ENCODE measurements at regions not wholly inside any gene's neighbourhood (a gene's known extent, or its start where the extent isn't known, plus 50 kb on each side); places are given as distances from the start of the nearest gene placed in this dataset.

- TF ChIP-seq CTCF (IDR thresholded peaks at IDR 0.05), result no peak
These were observed 318.3 kb upstream of the SLC7A11 start for GRCh38 chr4:138560448-138560847.

- no peak for TF ChIP-seq CTCF (IDR thresholded peaks at IDR 0.05)
These were observed 316.7 kb upstream of the SLC7A11 start for GRCh38 chr4:138558886-138559285.

GRCh38 chr4:138555584-138555983, 313.4 kb upstream of the SLC7A11 start:
- TF ChIP-seq CTCF (IDR thresholded peaks at IDR 0.05), result peak; percentile 39; the same call in 1 of the 2 replicates

GRCh38 chr4:138555108-138555507, 313.0 kb upstream of the SLC7A11 start:
- TF ChIP-seq CTCF (IDR thresholded peaks at IDR 0.05), result no peak

- TF ChIP-seq CTCF (IDR thresholded peaks at IDR 0.05), result no peak
These were observed 311.1 kb upstream of the SLC7A11 start for GRCh38 chr4:138553001-138553845.

GRCh38 chr4:138542191-138542776, 300.1 kb upstream of the SLC7A11 start:
- no peak for TF ChIP-seq CTCF (IDR thresholded peaks at IDR 0.05)

GRCh38 chr4:138540056-138540800, 298.1 kb upstream of the SLC7A11 start:
- no peak for TF ChIP-seq CTCF (IDR thresholded peaks at IDR 0.05)

All from LNCAP (cell line).